GM12878 (cell line): ENCODE measurements at regions not wholly inside any gene's neighbourhood (a gene's known extent, or its start where the extent isn't known, plus 50 kb on each side); places are given as distances from the start of the nearest gene placed in this dataset.
"Not testable (repeated sequence)": the region's sequence is repeated elsewhere in the genome, so short reads cannot be mapped to it uniquely, and the experiment has no call there.

Experiments used
- EP300 ChIP-seq, 2 experiments: fragments of 150-350 bp in 1 of 2; IDR thresholded peaks; 2 replicates each; pipeline ENCODE4 v1.6.1; 2011 to 2012; ENCODE audit warnings: low read depth in 2 of 2, low read length in 2 of 2, borderline replicate concordance in 1 of 2, improper control_type of control experiment in 1 of 2, inconsistent platforms in 1 of 2; ENCODE audit not compliant: control insufficient read depth in 1 of 2
- FOS ChIP-seq: IDR thresholded peaks from 3 replicates; pipeline ENCODE4 v1.6.1; 2011; ENCODE audit warnings: borderline replicate concordance; ENCODE audit not compliant: insufficient read length; ENCODE audit errors: extremely low read depth
- LARP7 ChIP-seq: fragments of 450-650 bp; IDR thresholded peaks from 2 replicates; pipeline ENCODE4 v1.6.1; 2017; ENCODE audit warnings: mild to moderate bottlenecking
- MEF2A ChIP-seq: IDR thresholded peaks from 2 replicates; pipeline ENCODE4 v1.6.1; 2011; ENCODE audit warnings: low read depth, mild to moderate bottlenecking, low read length, moderate library complexity; ENCODE audit not compliant: insufficient read depth
- NR2C1 ChIP-seq: fragments of 450-650 bp; IDR thresholded peaks from 2 replicates; pipeline ENCODE4 v1.6.1; 2017; ENCODE audit warnings: antibody characterized with exemption, mild to moderate bottlenecking, moderate library complexity
- POLR2A ChIP-seq: IDR thresholded peaks from 2 replicates; pipeline ENCODE4 v1.6.1; 2011; ENCODE audit warnings: low read depth, mild to moderate bottlenecking, low read length
- RAD51 ChIP-seq: fragments of 450-650 bp; IDR thresholded peaks from 2 replicates; pipeline ENCODE4 v1.6.1; 2016; ENCODE audit warnings: moderate library complexity, mild to moderate bottlenecking, inconsistent platforms
- SMC3 ChIP-seq: IDR thresholded peaks from 2 replicates; pipeline ENCODE4 v1.6.1; 2011; ENCODE audit warnings: low read length, improper control_type of control experiment, borderline replicate concordance
- SRF ChIP-seq, 2 experiments: IDR thresholded peaks; 2 replicates each; pipeline ENCODE4 v1.6.1; 2011; ENCODE audit warnings: low read depth in 2 of 2, low read length in 2 of 2, mild to moderate bottlenecking in 1 of 2, moderate library complexity in 1 of 2
- TF ChIP-seq, protein P1 (sequence below): IDR thresholded peaks from 2 replicates; pipeline ENCODE4 v1.6.1; 2012; ENCODE audit warnings: low read depth, low read length, improper control_type of control experiment
- TF ChIP-seq, protein P2 (sequence below): fragments of 450-650 bp; IDR thresholded peaks from 2 replicates; pipeline ENCODE4 v1.6.1; 2017; ENCODE audit warnings: low read depth, mild to moderate bottlenecking, moderate library complexity
- TF ChIP-seq, protein P3 (sequence below), 3 experiments: IDR thresholded peaks in 2 of 3; conservative IDR thresholded peaks in 1 of 3; 2 replicates each; pipeline ENCODE4 v1.5.1; 2011; ENCODE audit warnings: low read depth in 3 of 3, low read length in 3 of 3, mild to moderate bottlenecking in 3 of 3, control low read depth in 2 of 3, moderate library complexity in 2 of 3, inconsistent platforms in 1 of 3, mixed read lengths in 1 of 3; ENCODE audit not compliant: control insufficient read depth in 2 of 3, insufficient read depth in 1 of 3; ENCODE audit errors: extremely low read depth in 1 of 3
- TF ChIP-seq, protein P4 (sequence below): IDR thresholded peaks from 2 replicates; pipeline ENCODE4 v1.6.1; 2011; ENCODE audit warnings: borderline replicate concordance, low read depth, mild to moderate bottlenecking, moderate library complexity, mixed read lengths, low read length; ENCODE audit not compliant: insufficient read depth; ENCODE audit errors: extremely low read length

- not testable (repeated sequence) for TF ChIP-seq LARP7; SMC3; POLR2A; RAD51; FOS; NR2C1; MEF2A; EP300 (IDR thresholded peaks at IDR 0.05; ENCODE audit: borderline replicate concordance in 1 of 2, control insufficient read depth in 1 of 2, low read depth in 2 of 2, low read length in 2 of 2); SRF (IDR thresholded peaks at IDR 0.05; ENCODE audit: low read depth in 2 of 2, low read length in 2 of 2)
- TF ChIP-seq, protein P1, sequence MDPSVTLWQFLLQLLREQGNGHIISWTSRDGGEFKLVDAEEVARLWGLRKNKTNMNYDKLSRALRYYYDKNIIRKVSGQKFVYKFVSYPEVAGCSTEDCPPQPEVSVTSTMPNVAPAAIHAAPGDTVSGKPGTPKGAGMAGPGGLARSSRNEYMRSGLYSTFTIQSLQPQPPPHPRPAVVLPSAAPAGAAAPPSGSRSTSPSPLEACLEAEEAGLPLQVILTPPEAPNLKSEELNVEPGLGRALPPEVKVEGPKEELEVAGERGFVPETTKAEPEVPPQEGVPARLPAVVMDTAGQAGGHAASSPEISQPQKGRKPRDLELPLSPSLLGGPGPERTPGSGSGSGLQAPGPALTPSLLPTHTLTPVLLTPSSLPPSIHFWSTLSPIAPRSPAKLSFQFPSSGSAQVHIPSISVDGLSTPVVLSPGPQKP, result not testable (repeated sequence)
- TF ChIP-seq, protein P2, sequence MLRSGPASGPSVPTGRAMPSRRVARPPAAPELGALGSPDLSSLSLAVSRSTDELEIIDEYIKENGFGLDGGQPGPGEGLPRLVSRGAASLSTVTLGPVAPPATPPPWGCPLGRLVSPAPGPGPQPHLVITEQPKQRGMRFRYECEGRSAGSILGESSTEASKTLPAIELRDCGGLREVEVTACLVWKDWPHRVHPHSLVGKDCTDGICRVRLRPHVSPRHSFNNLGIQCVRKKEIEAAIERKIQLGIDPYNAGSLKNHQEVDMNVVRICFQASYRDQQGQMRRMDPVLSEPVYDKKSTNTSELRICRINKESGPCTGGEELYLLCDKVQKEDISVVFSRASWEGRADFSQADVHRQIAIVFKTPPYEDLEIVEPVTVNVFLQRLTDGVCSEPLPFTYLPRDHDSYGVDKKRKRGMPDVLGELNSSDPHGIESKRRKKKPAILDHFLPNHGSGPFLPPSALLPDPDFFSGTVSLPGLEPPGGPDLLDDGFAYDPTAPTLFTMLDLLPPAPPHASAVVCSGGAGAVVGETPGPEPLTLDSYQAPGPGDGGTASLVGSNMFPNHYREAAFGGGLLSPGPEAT, result not testable (repeated sequence)
- TF ChIP-seq, protein P3, sequence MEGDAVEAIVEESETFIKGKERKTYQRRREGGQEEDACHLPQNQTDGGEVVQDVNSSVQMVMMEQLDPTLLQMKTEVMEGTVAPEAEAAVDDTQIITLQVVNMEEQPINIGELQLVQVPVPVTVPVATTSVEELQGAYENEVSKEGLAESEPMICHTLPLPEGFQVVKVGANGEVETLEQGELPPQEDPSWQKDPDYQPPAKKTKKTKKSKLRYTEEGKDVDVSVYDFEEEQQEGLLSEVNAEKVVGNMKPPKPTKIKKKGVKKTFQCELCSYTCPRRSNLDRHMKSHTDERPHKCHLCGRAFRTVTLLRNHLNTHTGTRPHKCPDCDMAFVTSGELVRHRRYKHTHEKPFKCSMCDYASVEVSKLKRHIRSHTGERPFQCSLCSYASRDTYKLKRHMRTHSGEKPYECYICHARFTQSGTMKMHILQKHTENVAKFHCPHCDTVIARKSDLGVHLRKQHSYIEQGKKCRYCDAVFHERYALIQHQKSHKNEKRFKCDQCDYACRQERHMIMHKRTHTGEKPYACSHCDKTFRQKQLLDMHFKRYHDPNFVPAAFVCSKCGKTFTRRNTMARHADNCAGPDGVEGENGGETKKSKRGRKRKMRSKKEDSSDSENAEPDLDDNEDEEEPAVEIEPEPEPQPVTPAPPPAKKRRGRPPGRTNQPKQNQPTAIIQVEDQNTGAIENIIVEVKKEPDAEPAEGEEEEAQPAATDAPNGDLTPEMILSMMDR (IDR thresholded peaks at IDR 0.05 in 2 of 3, conservative IDR thresholded peaks at IDR 0.05 in 1 of 3; ENCODE audit: control insufficient read depth in 2 of 3, extremely low read depth in 1 of 3, insufficient read depth in 1 of 3, low read depth in 3 of 3, low read length in 3 of 3), result not testable (repeated sequence)
- TF ChIP-seq, protein P4, sequence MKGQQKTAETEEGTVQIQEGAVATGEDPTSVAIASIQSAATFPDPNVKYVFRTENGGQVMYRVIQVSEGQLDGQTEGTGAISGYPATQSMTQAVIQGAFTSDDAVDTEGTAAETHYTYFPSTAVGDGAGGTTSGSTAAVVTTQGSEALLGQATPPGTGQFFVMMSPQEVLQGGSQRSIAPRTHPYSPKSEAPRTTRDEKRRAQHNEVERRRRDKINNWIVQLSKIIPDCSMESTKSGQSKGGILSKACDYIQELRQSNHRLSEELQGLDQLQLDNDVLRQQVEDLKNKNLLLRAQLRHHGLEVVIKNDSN, result not testable (repeated sequence)
These were observed 178.2 kb downstream of the BCL2L11 start for GRCh38 chr2:111298927-111299326.
